Natural killer cell (primary cell): ENCODE measurements at regions not wholly inside any gene's neighbourhood (a gene's known extent, or its start where the extent isn't known, plus 50 kb on each side); places are given as distances from the start of the nearest gene placed in this dataset.

Experiments
- ATAC-seq, 3 donors: fragments of 150-1000 bp in 2 of 3; fragments of 200-7000 bp in 1 of 3; cut with Tn5 transposase; 1 replicate in 1 of 3; 2 replicates in 2 of 3; pipeline ENCODE4 v1.10.0; 2021; ENCODE audit warnings: mild to moderate bottlenecking in 2 of 3, moderate library complexity in 2 of 3
- DNase-seq, 2 donors: peaks; one replicate each; pipeline versions ENCODE4 v3.0.0 to v3.0.0-alpha.2; 2013 to 2021; ENCODE audit warnings: mixed read lengths in 1 of 2
- H3K27ac ChIP-seq: one replicate; pipeline ENCODE4 v1.5.1; 2013; ENCODE audit warnings: mild to moderate bottlenecking, low read length
- H3K27me3 ChIP-seq: one replicate; pipeline ENCODE4 v1.6.1; 2013; ENCODE audit warnings: low read length; ENCODE audit not compliant: control insufficient read depth, insufficient read depth
- H3K36me3 ChIP-seq: one replicate; pipeline ENCODE4 v1.6.1; 2013; ENCODE audit warnings: low read length; ENCODE audit not compliant: control insufficient read depth, insufficient read depth
- H3K4me1 ChIP-seq: one replicate; pipeline ENCODE4 v1.6.1; 2013; ENCODE audit warnings: low read length; ENCODE audit not compliant: control insufficient read depth, insufficient read depth
- H3K4me3 ChIP-seq: one replicate; pipeline ENCODE4 v1.5.1; 2013; ENCODE audit warnings: low read length
- H3K9me3 ChIP-seq: one replicate; pipeline ENCODE4 v1.6.1; 2013; ENCODE audit warnings: low read length; ENCODE audit not compliant: control insufficient read depth, insufficient read depth
- H3K27ac Mint-ChIP-seq, 2 donors: one replicate each; pipeline ENCODE4 v1.8.0; 2022; ENCODE audit warnings: mild to moderate bottlenecking in 2 of 2, mixed read lengths in 2 of 2, moderate library complexity in 1 of 2
- H3K27me3 Mint-ChIP-seq, 2 donors: one replicate each; pipeline ENCODE4 v1.8.0; 2022; ENCODE audit warnings: low read depth in 2 of 2, mixed read lengths in 2 of 2
- H3K36me3 Mint-ChIP-seq: one replicate; pipeline ENCODE4 v1.8.0; 2022; ENCODE audit warnings: mixed read lengths
- H3K4me1 Mint-ChIP-seq, 2 donors: one replicate each; pipeline ENCODE4 v1.8.0; 2022; ENCODE audit warnings: mixed read lengths in 2 of 2
- H3K4me3 Mint-ChIP-seq: one replicate; pipeline ENCODE4 v1.8.0; 2022; ENCODE audit warnings: mild to moderate bottlenecking, moderate library complexity, mixed read lengths
- H3K9me3 Mint-ChIP-seq, 2 donors: one replicate each; pipeline ENCODE4 v1.8.0; 2022; ENCODE audit warnings: mixed read lengths in 2 of 2
- WGBS: methylation state at CpG from one replicate; pipeline ENCODE4 v1.1.7; 2013; ENCODE audit warnings: missing lambda C conversion rate; ENCODE audit not compliant: insufficient coverage; 5-methylcytosine and 5-hydroxymethylcytosine counted together
- intact Hi-C: fragments of 100-400 bp; cut with micrococcal nuclease; formaldehyde crosslinking; loops from one replicate; pipeline ENCODE4 v1.14.2; 2022
- TF ChIP-seq, protein P1 (sequence below): fragments of 200-600 bp; IDR thresholded peaks from one replicate; pipeline ENCODE4 v1.8.0; 2022; ENCODE audit warnings: antibody characterized with exemption

DNA sequence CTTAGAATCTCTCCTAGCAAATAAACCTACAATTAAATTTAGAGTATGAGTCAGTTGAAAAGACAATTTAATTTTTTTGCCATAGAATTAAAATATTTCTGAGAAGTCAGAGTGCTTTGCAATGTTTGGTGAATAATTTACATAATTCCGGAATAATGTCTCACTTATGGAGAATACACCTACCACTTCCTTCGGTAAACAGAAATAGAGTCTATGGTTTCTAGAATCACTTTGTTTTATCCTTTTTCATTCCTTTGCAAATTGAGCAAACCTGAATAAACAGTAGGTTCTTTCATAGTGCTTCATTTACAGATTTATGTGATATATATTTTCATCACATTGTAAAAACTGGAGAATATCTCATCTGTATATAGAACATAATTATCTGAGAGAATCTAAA lies 211.7 kb downstream of the PMAIP1 start:
- intact Hi-C loops: no loop called here
- WGBS: 100% methylated on average over 1 of the region's 2 CpGs
- Histone ChIP-seq H3K36me3 (no peaks in the 10 kb centered on the region), H3K9me3 (no peaks in the 10 kb centered on the region), H3K4me3 (no peak overlapping the region), H3K27me3 (no peaks in the 10 kb centered on the region), H3K4me1 (no peaks in the 10 kb centered on the region), H3K27ac (no peak overlapping the region)
- Mint-ChIP-seq H3K9me3 (peaks cover 0 to 10% of the 10 kb centered on the region in 2 donors), H3K27me3 (no peaks in the 10 kb centered on the region), H3K4me3 (no peak overlapping the region), H3K4me1 (no peaks in the 10 kb centered on the region), H3K27ac (no peak overlapping the region), H3K36me3 (no peaks in the 10 kb centered on the region)
- DNase-seq (no peak), ATAC-seq (no peak)
- TF ChIP-seq, protein P1, sequence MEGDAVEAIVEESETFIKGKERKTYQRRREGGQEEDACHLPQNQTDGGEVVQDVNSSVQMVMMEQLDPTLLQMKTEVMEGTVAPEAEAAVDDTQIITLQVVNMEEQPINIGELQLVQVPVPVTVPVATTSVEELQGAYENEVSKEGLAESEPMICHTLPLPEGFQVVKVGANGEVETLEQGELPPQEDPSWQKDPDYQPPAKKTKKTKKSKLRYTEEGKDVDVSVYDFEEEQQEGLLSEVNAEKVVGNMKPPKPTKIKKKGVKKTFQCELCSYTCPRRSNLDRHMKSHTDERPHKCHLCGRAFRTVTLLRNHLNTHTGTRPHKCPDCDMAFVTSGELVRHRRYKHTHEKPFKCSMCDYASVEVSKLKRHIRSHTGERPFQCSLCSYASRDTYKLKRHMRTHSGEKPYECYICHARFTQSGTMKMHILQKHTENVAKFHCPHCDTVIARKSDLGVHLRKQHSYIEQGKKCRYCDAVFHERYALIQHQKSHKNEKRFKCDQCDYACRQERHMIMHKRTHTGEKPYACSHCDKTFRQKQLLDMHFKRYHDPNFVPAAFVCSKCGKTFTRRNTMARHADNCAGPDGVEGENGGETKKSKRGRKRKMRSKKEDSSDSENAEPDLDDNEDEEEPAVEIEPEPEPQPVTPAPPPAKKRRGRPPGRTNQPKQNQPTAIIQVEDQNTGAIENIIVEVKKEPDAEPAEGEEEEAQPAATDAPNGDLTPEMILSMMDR: no peak

DNA sequence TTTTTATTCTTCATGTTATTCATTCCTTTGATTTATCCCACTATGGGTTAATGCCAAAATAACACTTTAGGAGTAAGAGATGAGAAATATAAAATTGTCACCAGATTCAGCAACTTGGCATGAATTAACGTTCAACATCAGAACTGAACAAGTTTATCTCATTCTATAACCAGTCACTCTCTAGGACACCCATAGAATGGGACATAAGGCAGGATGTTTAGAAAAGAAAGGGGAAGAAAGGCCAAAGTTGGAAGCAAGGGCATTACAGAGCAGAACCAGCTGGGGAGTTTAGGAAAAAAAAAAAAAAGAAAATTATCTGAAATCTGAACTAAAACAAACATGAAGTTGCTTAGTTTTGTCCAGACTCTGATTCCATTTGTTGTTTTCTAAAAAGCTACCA lies 211.0 kb downstream of the PMAIP1 start:
- Histone ChIP-seq H3K4me3 (no peak overlapping the region), H3K4me1 (no peaks in the 10 kb centered on the region), H3K27ac (no peak overlapping the region), H3K36me3 (no peaks in the 10 kb centered on the region), H3K9me3 (no peaks in the 10 kb centered on the region), H3K27me3 (no peaks in the 10 kb centered on the region)
- Mint-ChIP-seq H3K9me3 (peaks cover 0 to 7% of the 10 kb centered on the region in 2 donors), H3K27me3 (no peaks in the 10 kb centered on the region), H3K36me3 (no peaks in the 10 kb centered on the region), H3K4me3 (no peak overlapping the region), H3K4me1 (no peaks in the 10 kb centered on the region), H3K27ac (no peak overlapping the region)
- TF ChIP-seq, protein P1: no peak
- WGBS: no CpG with 5 or more reads among the region's 1 CpG
- intact Hi-C loops: no loop called here
- DNase-seq (no peak), ATAC-seq (no peak)

DNA sequence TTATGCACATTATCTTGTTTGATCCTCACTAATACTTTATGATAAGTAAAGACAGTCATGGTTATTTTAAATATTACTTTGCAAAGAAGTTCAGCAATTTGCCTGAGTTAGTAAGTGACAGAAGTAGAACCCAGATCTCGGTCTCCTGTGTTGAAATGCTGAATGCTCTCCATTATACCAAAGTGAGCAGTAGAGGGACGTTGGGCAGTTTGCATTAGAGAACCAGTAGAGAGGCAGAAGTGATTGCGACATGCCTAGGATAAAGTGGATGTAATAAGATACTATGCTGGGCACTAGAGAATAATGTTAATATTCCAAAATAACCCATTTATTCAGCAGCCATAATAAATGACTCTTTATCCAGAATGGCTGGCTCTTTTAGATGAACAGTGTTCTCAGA lies 201.0 kb downstream of the PMAIP1 start:
- H3K4me3 Mint-ChIP-seq: no peak overlapping the region
- H3K36me3 ChIP-seq: no peaks in the 10 kb centered on the region
- TF ChIP-seq, protein P1: no peak
- no peaks in the 10 kb centered on the region for H3K36me3 Mint-ChIP-seq
- no peak overlapping the region for H3K27ac ChIP-seq
- intact Hi-C loops: no loop called here
- ATAC-seq: no peak
- H3K9me3 ChIP-seq: no peaks in the 10 kb centered on the region
- H3K27me3 Mint-ChIP-seq: no peaks in the 10 kb centered on the region
- peaks cover 0 to 2% of the 10 kb centered on the region in 2 donors for H3K9me3 Mint-ChIP-seq
- DNase-seq: no peak
- WGBS: 81% methylated on average over 3 of the region's 3 CpGs
- H3K27ac Mint-ChIP-seq: no peak overlapping the region
- H3K4me1 ChIP-seq: no peaks in the 10 kb centered on the region
- H3K4me1 Mint-ChIP-seq: no peaks in the 10 kb centered on the region
- H3K4me3 ChIP-seq: no peak overlapping the region
- no peaks in the 10 kb centered on the region for H3K27me3 ChIP-seq

DNA sequence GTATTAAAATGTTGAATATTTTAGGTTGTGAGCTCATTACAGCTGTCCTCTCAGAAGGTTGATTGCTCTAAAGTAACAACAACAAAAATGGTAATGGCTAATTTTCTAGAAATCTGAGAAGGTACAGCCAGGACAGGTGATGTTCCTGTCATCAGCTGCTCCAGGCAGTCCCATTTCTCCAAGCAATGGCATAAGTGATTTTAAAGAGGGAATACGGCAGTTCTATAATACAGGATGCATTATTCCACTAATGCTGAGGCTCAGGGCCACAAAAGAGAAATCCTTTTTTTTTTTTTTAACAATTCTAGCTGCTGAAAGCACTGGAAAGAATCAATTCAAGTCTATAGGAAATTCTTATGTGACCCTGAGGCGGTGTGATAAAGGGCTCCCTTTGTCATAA lies 199.9 kb downstream of the PMAIP1 start:
- Mint-ChIP-seq H3K36me3 (no peaks in the 10 kb centered on the region), H3K4me1 (no peaks in the 10 kb centered on the region), H3K4me3 (no peak overlapping the region), H3K27me3 (no peaks in the 10 kb centered on the region), H3K27ac (no peak overlapping the region), H3K9me3 (no peaks in the 10 kb centered on the region)
- H3K27ac ChIP-seq: no peak overlapping the region
- DNase-seq (no peak), ATAC-seq (no peak)
- H3K4me1 ChIP-seq: no peaks in the 10 kb centered on the region
- no peaks in the 10 kb centered on the region for H3K9me3 ChIP-seq
- no peaks in the 10 kb centered on the region for H3K27me3 ChIP-seq
- 84% methylated on average over 2 of the region's 2 CpGs for WGBS
- H3K36me3 ChIP-seq: no peaks in the 10 kb centered on the region
- no peak overlapping the region for H3K4me3 ChIP-seq
- TF ChIP-seq, protein P1: no peak
- intact Hi-C loops: no loop called here
